ENCODE measurements at regions not wholly inside any gene's neighbourhood (a gene's known extent, or its start where the extent isn't known, plus 50 kb on each side); places are given as distances from the start of the nearest gene placed in this dataset.
"Not testable (repeated sequence)": the region's sequence is repeated elsewhere in the genome, so short reads cannot be mapped to it uniquely, and the experiment has no call there.

DNA sequence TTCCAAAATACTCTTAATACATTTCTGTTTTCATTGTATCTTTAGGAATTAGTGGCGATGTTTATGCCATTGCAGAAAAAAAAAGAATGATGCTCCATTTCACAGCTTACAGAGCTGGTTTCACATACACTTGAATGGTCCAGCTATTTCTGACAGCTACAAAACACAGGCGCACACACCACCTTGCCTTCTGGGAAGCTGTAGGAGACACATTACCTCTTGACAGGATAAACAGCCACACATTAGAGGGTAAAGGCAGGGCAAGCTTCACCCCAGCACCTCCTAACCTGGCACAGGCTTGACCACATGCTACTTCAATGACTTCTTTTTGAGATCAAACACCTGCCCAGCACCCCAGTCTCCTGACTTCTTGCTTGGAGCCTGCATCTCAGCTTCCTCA lies 73.2 kb upstream of the PLGLB2 start:
- H3K4me3 Mint-ChIP-seq; H3K27me3 ChIP-seq (ENCODE audit: insufficient read depth, low read length, poor library complexity, severe bottlenecking); DNase-seq; H3K27me3 Mint-ChIP-seq; H3K36me3 Mint-ChIP-seq; H3K4me1 ChIP-seq (ENCODE audit: insufficient read depth, low read length); H3K27ac Mint-ChIP-seq; H3K36me3 ChIP-seq (ENCODE audit: insufficient read depth, low read length); H3K4me3 ChIP-seq (ENCODE audit: low read length); POLR2A ChIA-PET; H3K27ac ChIP-seq (ENCODE audit: low read depth, low read length); H3K9me3 ChIP-seq (ENCODE audit: low read length); H3K9me3 Mint-ChIP-seq; H3K4me1 Mint-ChIP-seq; CTCF ChIA-PET: not testable (repeated sequence)

DNA sequence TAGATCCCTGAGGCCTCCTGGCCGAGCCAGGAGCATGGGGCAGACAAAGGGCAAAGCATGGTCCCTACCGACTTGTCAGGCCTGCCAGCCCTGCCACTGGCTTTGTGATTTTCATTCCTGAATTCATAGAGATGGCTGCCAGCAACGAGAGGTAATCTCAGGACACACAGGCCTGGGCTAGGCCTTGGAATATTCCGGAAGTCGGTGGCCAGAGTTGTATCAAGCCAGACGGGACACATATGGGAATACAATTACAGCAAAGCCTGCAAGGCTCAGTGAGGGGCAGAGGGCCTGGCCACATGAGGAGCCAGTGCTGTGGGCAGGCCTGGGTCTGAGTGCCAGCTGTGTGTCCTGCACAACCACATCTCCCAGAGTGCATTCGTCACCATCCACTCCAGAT lies 72.4 kb upstream of the PLGLB2 start:
- H3K27ac ChIP-seq (ENCODE audit: low read depth, low read length); H3K4me3 Mint-ChIP-seq; POLR2A ChIA-PET; H3K9me3 Mint-ChIP-seq; H3K27me3 Mint-ChIP-seq; H3K4me3 ChIP-seq (ENCODE audit: low read length); H3K4me1 ChIP-seq (ENCODE audit: insufficient read depth, low read length); H3K4me1 Mint-ChIP-seq; DNase-seq; H3K36me3 Mint-ChIP-seq; H3K27me3 ChIP-seq (ENCODE audit: insufficient read depth, low read length, poor library complexity, severe bottlenecking); H3K27ac Mint-ChIP-seq; H3K36me3 ChIP-seq (ENCODE audit: insufficient read depth, low read length); H3K9me3 ChIP-seq (ENCODE audit: low read length); CTCF ChIA-PET: not testable (repeated sequence)

DNA sequence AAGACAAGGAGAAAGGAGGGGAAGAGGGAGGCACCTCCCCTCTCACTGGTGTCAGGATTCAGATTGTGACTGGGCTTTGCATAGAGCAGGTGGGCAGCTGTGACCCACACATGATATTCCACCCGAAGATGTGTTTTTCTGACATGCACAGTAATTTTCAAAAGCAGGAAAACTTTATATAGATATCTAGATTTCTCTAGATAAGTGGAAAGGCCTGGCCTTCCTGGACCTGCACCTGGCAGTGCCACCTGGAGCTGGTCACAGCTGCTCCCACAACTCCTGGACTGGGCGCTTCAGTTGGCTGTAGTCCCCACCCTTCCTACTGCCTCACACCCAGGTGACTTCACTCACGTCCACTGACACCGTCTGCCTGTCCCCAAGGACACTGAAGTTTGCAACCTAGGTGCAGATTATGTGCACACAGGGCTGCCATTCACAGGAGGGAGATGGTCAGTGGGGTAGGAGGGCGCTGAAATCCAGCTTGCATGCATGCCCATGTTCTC lies 70.4 kb upstream of the PLGLB2 start:
- H3K27ac Mint-ChIP-seq; H3K4me3 ChIP-seq (ENCODE audit: low read length): not testable (repeated sequence)

DNA sequence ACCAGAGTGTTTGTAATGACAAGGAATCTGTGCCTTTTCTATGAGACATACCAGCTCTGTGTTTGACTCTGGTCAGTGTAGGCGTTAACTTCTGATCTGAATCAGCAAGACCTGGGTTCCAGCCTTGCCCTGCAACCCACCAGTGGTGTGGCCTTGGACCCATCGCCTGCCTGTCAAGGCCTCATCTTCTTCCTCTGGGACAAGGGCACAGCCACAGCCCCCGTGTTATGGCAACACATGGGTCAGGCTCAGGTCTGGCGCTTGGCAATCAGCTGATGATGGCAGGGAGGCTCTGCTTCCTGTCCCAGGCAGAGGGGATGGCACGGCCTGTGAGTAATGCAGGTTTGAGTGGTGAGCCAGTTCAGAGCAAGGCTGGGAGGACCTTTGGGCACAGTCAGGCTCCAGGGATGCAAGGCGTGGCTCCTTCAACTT lies 69.1 kb upstream of the PLGLB2 start:
- H3K4me1 ChIP-seq (ENCODE audit: insufficient read depth, low read length); H3K36me3 ChIP-seq (ENCODE audit: insufficient read depth, low read length); POLR2A ChIA-PET; H3K9me3 Mint-ChIP-seq; H3K36me3 Mint-ChIP-seq; H3K27ac Mint-ChIP-seq; H3K27me3 Mint-ChIP-seq; H3K4me3 ChIP-seq (ENCODE audit: low read length); CTCF ChIA-PET; H3K4me3 Mint-ChIP-seq; H3K27me3 ChIP-seq (ENCODE audit: insufficient read depth, low read length, poor library complexity, severe bottlenecking); DNase-seq; H3K27ac ChIP-seq (ENCODE audit: low read depth, low read length); H3K4me1 Mint-ChIP-seq; H3K9me3 ChIP-seq (ENCODE audit: low read length): not testable (repeated sequence)

More for the DNA sequence above, 70.4 kb upstream of the PLGLB2 start:
- DNase-seq; H3K9me3 ChIP-seq (ENCODE audit: low read length); H3K36me3 Mint-ChIP-seq; H3K9me3 Mint-ChIP-seq; CTCF ChIA-PET; H3K27me3 Mint-ChIP-seq; H3K27ac ChIP-seq (ENCODE audit: low read depth, low read length); H3K4me1 ChIP-seq (ENCODE audit: insufficient read depth, low read length); H3K36me3 ChIP-seq (ENCODE audit: insufficient read depth, low read length); H3K4me1 Mint-ChIP-seq; POLR2A ChIA-PET; H3K4me3 Mint-ChIP-seq; H3K27me3 ChIP-seq (ENCODE audit: insufficient read depth, low read length, poor library complexity, severe bottlenecking): not testable (repeated sequence)

DNA sequence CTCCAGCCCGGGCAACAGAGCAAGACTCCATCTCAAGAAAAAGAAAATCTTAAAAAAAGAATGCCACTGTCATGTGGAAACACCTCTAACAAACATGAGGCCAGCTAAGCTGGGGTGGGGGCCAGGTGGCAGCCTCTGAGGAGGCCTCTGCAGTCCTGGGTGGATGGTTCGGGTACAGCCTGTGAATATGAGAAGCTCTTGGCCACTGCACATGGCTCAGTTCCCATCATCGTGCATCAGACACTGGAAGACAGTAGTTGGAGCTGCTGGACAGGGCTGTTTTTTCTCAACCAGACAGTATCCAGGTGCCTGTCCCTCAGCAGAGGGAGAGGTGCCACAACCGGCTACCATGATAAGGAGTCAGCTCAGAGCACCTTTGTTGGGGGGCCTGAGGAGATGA lies 67.9 kb upstream of the PLGLB2 start:
- H3K4me3 Mint-ChIP-seq; H3K4me3 ChIP-seq (ENCODE audit: low read length); H3K36me3 Mint-ChIP-seq; H3K9me3 ChIP-seq (ENCODE audit: low read length); POLR2A ChIA-PET; H3K4me1 ChIP-seq (ENCODE audit: insufficient read depth, low read length); H3K27me3 Mint-ChIP-seq; H3K36me3 ChIP-seq (ENCODE audit: insufficient read depth, low read length); DNase-seq; H3K27ac ChIP-seq (ENCODE audit: low read depth, low read length); H3K27me3 ChIP-seq (ENCODE audit: insufficient read depth, low read length, poor library complexity, severe bottlenecking); H3K27ac Mint-ChIP-seq; H3K9me3 Mint-ChIP-seq; H3K4me1 Mint-ChIP-seq; CTCF ChIA-PET: not testable (repeated sequence)

DNA sequence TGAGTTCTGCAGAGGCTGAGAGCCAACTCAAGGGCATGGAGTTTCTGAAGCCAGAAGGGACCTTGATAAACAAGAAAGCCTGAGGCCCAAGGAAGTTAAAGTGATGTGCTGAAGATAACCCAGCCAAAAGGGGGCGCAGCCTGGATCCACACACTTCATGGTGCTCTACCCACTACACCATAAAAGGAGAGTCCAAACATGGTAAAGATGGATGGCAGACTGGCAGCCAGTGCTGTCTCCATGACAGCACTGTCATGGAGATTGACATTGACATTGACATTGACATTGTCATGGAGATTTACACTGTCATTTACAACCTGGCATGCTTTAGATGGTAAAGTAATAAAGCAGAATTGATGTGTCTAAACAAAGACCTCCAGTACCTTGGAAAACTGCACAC lies 67.2 kb upstream of the PLGLB2 start:
- H3K27ac Mint-ChIP-seq; H3K4me1 Mint-ChIP-seq; H3K4me1 ChIP-seq (ENCODE audit: insufficient read depth, low read length); H3K36me3 ChIP-seq (ENCODE audit: insufficient read depth, low read length); POLR2A ChIA-PET; H3K36me3 Mint-ChIP-seq; H3K9me3 Mint-ChIP-seq; DNase-seq; H3K27me3 ChIP-seq (ENCODE audit: insufficient read depth, low read length, poor library complexity, severe bottlenecking); H3K9me3 ChIP-seq (ENCODE audit: low read length); CTCF ChIA-PET; H3K4me3 ChIP-seq (ENCODE audit: low read length); H3K4me3 Mint-ChIP-seq; H3K27ac ChIP-seq (ENCODE audit: low read depth, low read length); H3K27me3 Mint-ChIP-seq: not testable (repeated sequence)

DNA sequence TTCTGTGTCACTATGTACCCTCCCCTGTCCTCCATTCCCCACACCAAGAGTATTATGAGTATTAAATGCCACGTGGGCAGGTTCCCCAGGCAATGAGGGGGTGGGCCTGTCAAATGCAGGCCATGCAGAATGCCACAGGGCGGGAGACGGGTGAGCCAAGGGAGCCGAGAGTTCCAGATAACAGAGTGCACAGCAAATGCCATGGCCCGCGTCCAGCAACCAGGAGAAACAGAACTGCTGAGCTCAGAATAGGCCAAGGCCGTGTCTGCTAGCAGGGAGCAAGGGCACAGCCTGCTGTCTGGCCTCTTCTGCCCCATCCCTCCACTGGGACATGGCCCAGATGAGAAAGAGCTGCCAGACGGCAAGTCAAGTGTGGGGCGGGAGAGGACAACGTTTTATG lies 64.4 kb upstream of the PLGLB2 start:
- H3K4me3 Mint-ChIP-seq; H3K27ac Mint-ChIP-seq; H3K27ac ChIP-seq (ENCODE audit: low read depth, low read length); H3K4me1 Mint-ChIP-seq; H3K9me3 ChIP-seq (ENCODE audit: low read length); H3K4me1 ChIP-seq (ENCODE audit: insufficient read depth, low read length); CTCF ChIA-PET; H3K27me3 ChIP-seq (ENCODE audit: insufficient read depth, low read length, poor library complexity, severe bottlenecking); H3K36me3 ChIP-seq (ENCODE audit: insufficient read depth, low read length); DNase-seq; POLR2A ChIA-PET; H3K36me3 Mint-ChIP-seq; H3K27me3 Mint-ChIP-seq; H3K4me3 ChIP-seq (ENCODE audit: low read length); H3K9me3 Mint-ChIP-seq: not testable (repeated sequence)

DNA sequence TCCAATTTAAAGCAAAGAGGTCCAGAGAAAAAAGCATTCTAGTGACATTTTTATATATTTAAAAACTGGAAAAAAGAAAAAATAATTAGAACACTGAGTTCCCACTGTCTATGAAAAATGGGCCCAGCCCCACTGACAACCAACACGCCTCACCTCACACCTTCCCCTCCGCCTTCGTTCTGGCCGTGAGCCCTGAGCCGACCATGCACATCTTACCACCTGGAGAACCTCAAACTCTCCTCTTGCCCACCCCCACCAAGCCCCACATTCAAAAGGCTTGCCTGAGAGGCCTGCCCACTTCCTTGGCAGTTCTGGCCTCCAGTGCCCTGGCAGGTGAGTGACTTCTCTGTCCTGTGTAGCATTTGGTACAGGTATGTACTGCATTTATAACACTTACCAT lies 63.9 kb upstream of the PLGLB2 start:
- H3K36me3 Mint-ChIP-seq; H3K9me3 ChIP-seq (ENCODE audit: low read length); H3K36me3 ChIP-seq (ENCODE audit: insufficient read depth, low read length); H3K27me3 Mint-ChIP-seq; DNase-seq; H3K4me3 Mint-ChIP-seq; H3K27me3 ChIP-seq (ENCODE audit: insufficient read depth, low read length, poor library complexity, severe bottlenecking); H3K27ac ChIP-seq (ENCODE audit: low read depth, low read length); H3K9me3 Mint-ChIP-seq; CTCF ChIA-PET; H3K4me1 ChIP-seq (ENCODE audit: insufficient read depth, low read length); H3K4me1 Mint-ChIP-seq; POLR2A ChIA-PET; H3K4me3 ChIP-seq (ENCODE audit: low read length); H3K27ac Mint-ChIP-seq: not testable (repeated sequence)

DNA sequence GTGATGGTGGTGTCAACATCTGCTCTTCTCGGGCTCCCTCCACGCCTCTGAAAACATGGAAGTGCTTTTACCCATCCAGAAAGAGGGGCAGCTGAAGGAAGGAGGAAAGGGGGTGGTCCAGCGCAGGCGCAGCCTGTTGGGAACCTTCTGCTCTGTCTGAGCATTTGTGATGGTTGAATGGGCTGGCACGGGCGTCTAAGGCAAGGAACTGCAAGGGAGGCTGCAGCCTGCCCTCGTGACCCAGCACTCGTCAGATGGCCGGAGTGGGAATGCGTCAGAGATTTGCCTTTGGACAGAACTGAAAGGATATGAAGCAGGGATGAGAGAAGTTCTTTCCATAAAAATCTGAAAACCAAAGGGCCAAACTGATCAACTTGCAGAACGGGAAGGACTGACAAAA lies 62.3 kb upstream of the PLGLB2 start:
- H3K36me3 ChIP-seq (ENCODE audit: insufficient read depth, low read length); DNase-seq; H3K9me3 ChIP-seq (ENCODE audit: low read length); POLR2A ChIA-PET; H3K4me1 Mint-ChIP-seq; H3K27me3 ChIP-seq (ENCODE audit: insufficient read depth, low read length, poor library complexity, severe bottlenecking); H3K36me3 Mint-ChIP-seq; H3K27ac Mint-ChIP-seq; H3K4me3 Mint-ChIP-seq; H3K4me1 ChIP-seq (ENCODE audit: insufficient read depth, low read length); H3K9me3 Mint-ChIP-seq; H3K27me3 Mint-ChIP-seq; CTCF ChIA-PET; H3K27ac ChIP-seq (ENCODE audit: low read depth, low read length); H3K4me3 ChIP-seq (ENCODE audit: low read length): not testable (repeated sequence)
